DOHH2 (cell line): ENCODE measurements at regions not wholly inside any gene's neighbourhood (a gene's known extent, or its start where the extent isn't known, plus 50 kb on each side); places are given as distances from the start of the nearest gene placed in this dataset.

Experiments
- EZH2phosphoT487 ChIP-seq: fragments of 200-600 bp; sonication (generic); IDR thresholded peaks from 2 replicates; pipeline ENCODE4 v1.6.1; 2017; ENCODE audit warnings: borderline replicate concordance, mild to moderate bottlenecking, antibody characterized with exemption, low read length, moderate library complexity, mixed read lengths
- TF ChIP-seq, protein P1 (sequence below): fragments of 200-600 bp; sonication (generic); IDR thresholded peaks from one replicate; pipeline ENCODE4 v1.5.1; 2014; ENCODE audit warnings: antibody characterized with exemption, mild to moderate bottlenecking, low read depth, low read length; ENCODE audit not compliant: poor library complexity, severe bottlenecking

DNA sequence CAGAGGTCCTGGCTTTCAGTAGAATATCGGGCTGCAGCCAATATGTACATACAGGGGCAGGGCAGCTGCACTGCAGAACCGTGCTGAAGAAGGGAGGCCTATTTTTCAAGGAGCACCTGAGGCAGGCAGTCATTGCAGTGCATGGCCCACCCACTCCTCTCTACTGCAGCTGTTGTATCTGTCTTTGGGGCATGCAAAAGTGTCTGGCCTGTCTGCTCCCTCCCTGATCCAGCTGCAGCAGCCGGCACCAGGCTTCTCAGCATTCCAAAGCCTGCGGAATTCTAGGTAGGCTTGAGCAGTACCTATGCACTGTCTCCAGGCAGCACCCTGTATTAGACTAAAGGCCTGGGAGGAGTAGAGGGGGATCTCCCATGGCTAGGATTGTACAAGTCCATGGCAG is 415.2 kb upstream of the MAGEB16 start:
- TF ChIP-seq, protein P1, sequence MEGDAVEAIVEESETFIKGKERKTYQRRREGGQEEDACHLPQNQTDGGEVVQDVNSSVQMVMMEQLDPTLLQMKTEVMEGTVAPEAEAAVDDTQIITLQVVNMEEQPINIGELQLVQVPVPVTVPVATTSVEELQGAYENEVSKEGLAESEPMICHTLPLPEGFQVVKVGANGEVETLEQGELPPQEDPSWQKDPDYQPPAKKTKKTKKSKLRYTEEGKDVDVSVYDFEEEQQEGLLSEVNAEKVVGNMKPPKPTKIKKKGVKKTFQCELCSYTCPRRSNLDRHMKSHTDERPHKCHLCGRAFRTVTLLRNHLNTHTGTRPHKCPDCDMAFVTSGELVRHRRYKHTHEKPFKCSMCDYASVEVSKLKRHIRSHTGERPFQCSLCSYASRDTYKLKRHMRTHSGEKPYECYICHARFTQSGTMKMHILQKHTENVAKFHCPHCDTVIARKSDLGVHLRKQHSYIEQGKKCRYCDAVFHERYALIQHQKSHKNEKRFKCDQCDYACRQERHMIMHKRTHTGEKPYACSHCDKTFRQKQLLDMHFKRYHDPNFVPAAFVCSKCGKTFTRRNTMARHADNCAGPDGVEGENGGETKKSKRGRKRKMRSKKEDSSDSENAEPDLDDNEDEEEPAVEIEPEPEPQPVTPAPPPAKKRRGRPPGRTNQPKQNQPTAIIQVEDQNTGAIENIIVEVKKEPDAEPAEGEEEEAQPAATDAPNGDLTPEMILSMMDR = no peak
- TF ChIP-seq EZH2phosphoT487 = no peak
